HEK293 (cell line): ENCODE measurements at regions not wholly inside any gene's neighbourhood (a gene's known extent, or its start where the extent isn't known, plus 50 kb on each side); places are given as distances from the start of the nearest gene placed in this dataset.

Experiments used
- CTCF ChIA-PET: fragments of 350-600 bp; formaldehyde crosslinking; extraction: SDS; loops from one replicate; lab custom pipeline; 2021; ENCODE audit warnings: antibody characterized with exemption; lab: Yijun Ruan, JAX
- POLR2A ChIA-PET: fragments of 300-600 bp; formaldehyde crosslinking; extraction: SDS; loops from one replicate; lab custom pipeline; 2020; ENCODE audit warnings: antibody characterized with exemption, inconsistent platforms; lab: Yijun Ruan, JAX
- H3K27ac ChIP-seq: fragments of 200-500 bp; sonication (Bioruptor generic); 2 replicates; pipeline ENCODE4 v1.5.1; 2014; ENCODE audit warnings: low read depth, low read length, control low read depth, inconsistent platforms; ENCODE audit errors: extremely low read depth
- H3K36me3 ChIP-seq, 2 experiments: fragments of 200-500 bp in 1 of 2; sonication (Bioruptor generic) in 1 of 2; 1 replicate in 1 of 2; 2 replicates in 1 of 2; pipeline ENCODE4 v1.5.1; 2014 to 2017; ENCODE audit warnings: inconsistent platforms in 2 of 2, low read length in 2 of 2; ENCODE audit not compliant: control insufficient read depth in 2 of 2, insufficient read depth in 1 of 2
- H3K4me1 ChIP-seq: fragments of 200-500 bp; sonication (Bioruptor generic); 2 replicates; pipeline ENCODE4 v1.5.1; 2014; ENCODE audit warnings: mild to moderate bottlenecking, low read length, inconsistent platforms; ENCODE audit not compliant: control insufficient read depth, insufficient read depth
- H3K4me3 ChIP-seq: 2 replicates; pipeline ENCODE4 v1.5.1; 2011; ENCODE audit warnings: low read depth, mild to moderate bottlenecking, control low read depth, low read length, moderate library complexity
- H3K9me3 ChIP-seq: fragments of 200-500 bp; sonication (Bioruptor generic); 2 replicates; pipeline ENCODE4 v1.5.1; 2014; ENCODE audit warnings: low read depth, low read length, inconsistent platforms; ENCODE audit not compliant: control insufficient read depth, insufficient read depth
- BCL11A ChIP-seq: fragments of 450-650 bp; formaldehyde crosslinking; IDR thresholded peaks from 2 replicates; pipeline ENCODE4 v1.5.1; 2016; ENCODE audit warnings: low read depth, missing biosample characterization, missing genetic modification characterization
- FEZF1 ChIP-seq: fragments of 450-650 bp; formaldehyde crosslinking; IDR thresholded peaks from 2 replicates; pipeline ENCODE4 v1.5.1; 2016; ENCODE audit warnings: missing biosample characterization, missing genetic modification characterization
- GFI1B ChIP-seq: fragments of 450-650 bp; formaldehyde crosslinking; IDR thresholded peaks from 2 replicates; pipeline ENCODE4 v1.5.1; 2016; ENCODE audit warnings: missing biosample characterization, missing genetic modification characterization
- MEIS1 ChIP-seq: sonication (generic); formaldehyde crosslinking; IDR thresholded peaks from 2 replicates; pipeline ENCODE4 v1.8.1; 2022; ENCODE audit warnings: missing genetic modification reagents, mild to moderate bottlenecking, borderline replicate concordance
- OSR2 ChIP-seq: fragments of 450-650 bp; formaldehyde crosslinking; IDR thresholded peaks from 2 replicates; pipeline ENCODE4 v1.5.1; 2016; ENCODE audit warnings: missing biosample characterization, missing genetic modification characterization
- ZBTB26 ChIP-seq: fragments of 450-650 bp; formaldehyde crosslinking; optimal IDR thresholded peaks from 2 replicates; pipeline ENCODE3; 2016; ENCODE audit warnings: missing biosample characterization, mild to moderate bottlenecking, missing genetic modification characterization
- ZBTB7A ChIP-seq: fragments of 450-650 bp; formaldehyde crosslinking; IDR thresholded peaks from 2 replicates; pipeline ENCODE4 v1.5.1; 2016; ENCODE audit warnings: low read depth, missing biosample characterization, missing genetic modification characterization
- ZFHX2 ChIP-seq: fragments of 450-650 bp; formaldehyde crosslinking; conservative IDR thresholded peaks from 2 replicates; pipeline ENCODE4 v1.5.1; 2016; ENCODE audit warnings: missing biosample characterization, missing genetic modification characterization
- ZNF114 ChIP-seq: fragments of 450-650 bp; formaldehyde crosslinking; IDR thresholded peaks from 2 replicates; pipeline ENCODE4 v1.5.0; 2017; ENCODE audit warnings: missing biosample characterization, missing genetic modification characterization
- ZNF121 ChIP-seq: fragments of 450-650 bp; formaldehyde crosslinking; IDR thresholded peaks from 2 replicates; pipeline ENCODE4 v1.5.1; 2016; ENCODE audit warnings: missing biosample characterization, missing genetic modification characterization
- ZNF184 ChIP-seq: fragments of 450-650 bp; IDR thresholded peaks from 2 replicates; pipeline ENCODE4 v1.5.1; 2018; ENCODE audit warnings: missing biosample characterization, mild to moderate bottlenecking, missing genetic modification characterization
- ZNF223 ChIP-seq: fragments of 450-650 bp; formaldehyde crosslinking; IDR thresholded peaks from 2 replicates; pipeline ENCODE4 v1.5.1; 2016; ENCODE audit warnings: missing biosample characterization, missing genetic modification characterization
- ZNF274 ChIP-seq, 2 experiments: fragments of 200-500 bp in 1 of 2; fragments of 450-650 bp in 1 of 2; sonication (Bioruptor generic) in 1 of 2; formaldehyde crosslinking in 1 of 2; IDR thresholded peaks; 2 replicates each; pipeline versions ENCODE4 v1.5.1 to v1.6.1; 2014 to 2016; ENCODE audit warnings: borderline replicate concordance in 1 of 2, inconsistent platforms in 1 of 2, low read length in 1 of 2, missing biosample characterization in 1 of 2, missing genetic modification characterization in 1 of 2
- ZNF335 ChIP-seq: fragments of 450-650 bp; formaldehyde crosslinking; conservative IDR thresholded peaks from 2 replicates; pipeline ENCODE4 v1.5.1; 2016; ENCODE audit warnings: missing biosample characterization, missing genetic modification characterization
- ZNF404 ChIP-seq: fragments of 450-650 bp; formaldehyde crosslinking; IDR thresholded peaks from 2 replicates; pipeline ENCODE4 v1.5.1; 2017; ENCODE audit warnings: missing biosample characterization, missing genetic modification characterization
- ZNF449 ChIP-seq: fragments of 450-650 bp; formaldehyde crosslinking; IDR thresholded peaks from 2 replicates; pipeline ENCODE4 v1.5.1; 2017; ENCODE audit warnings: missing biosample characterization, mild to moderate bottlenecking, missing genetic modification characterization, moderate library complexity
- ZNF514 ChIP-seq: fragments of 450-650 bp; formaldehyde crosslinking; IDR thresholded peaks from 2 replicates; pipeline ENCODE4 v1.5.1; 2016; ENCODE audit warnings: missing biosample characterization, missing genetic modification characterization
- ZNF548 ChIP-seq: fragments of 450-650 bp; formaldehyde crosslinking; IDR thresholded peaks from 2 replicates; pipeline ENCODE4 v1.5.1; 2016; ENCODE audit warnings: missing biosample characterization, missing genetic modification characterization
- ZNF596 ChIP-seq: fragments of 450-650 bp; IDR thresholded peaks from 2 replicates; pipeline ENCODE4 v1.5.0; 2018; ENCODE audit warnings: missing biosample characterization, mild to moderate bottlenecking, missing genetic modification characterization, moderate library complexity
- ZNF600 ChIP-seq: fragments of 450-650 bp; formaldehyde crosslinking; IDR thresholded peaks from 2 replicates; pipeline ENCODE4 v1.5.1; 2016; ENCODE audit warnings: missing biosample characterization, missing genetic modification characterization
- ZNF610 ChIP-seq: fragments of 450-650 bp; formaldehyde crosslinking; IDR thresholded peaks from 2 replicates; pipeline ENCODE4 v1.5.1; 2016; ENCODE audit warnings: missing biosample characterization, missing genetic modification characterization, borderline replicate concordance
- ZNF639 ChIP-seq: fragments of 450-650 bp; formaldehyde crosslinking; IDR thresholded peaks from 2 replicates; pipeline ENCODE4 v1.5.1; 2016; ENCODE audit warnings: missing biosample characterization, missing genetic modification characterization
- ZNF670 ChIP-seq: fragments of 450-650 bp; formaldehyde crosslinking; IDR thresholded peaks from 2 replicates; pipeline ENCODE4 v1.5.1; 2016; ENCODE audit warnings: missing biosample characterization, missing genetic modification characterization, low read depth
- ZNF677 ChIP-seq: fragments of 450-650 bp; IDR thresholded peaks from 2 replicates; pipeline ENCODE4 v1.5.0; 2018; ENCODE audit warnings: missing biosample characterization, mild to moderate bottlenecking, missing genetic modification characterization, moderate library complexity
- ZNF701 ChIP-seq: fragments of 450-650 bp; formaldehyde crosslinking; IDR thresholded peaks from 2 replicates; pipeline ENCODE4 v1.5.1; 2016; ENCODE audit warnings: missing biosample characterization, missing genetic modification characterization
- ZXDB ChIP-seq: fragments of 450-650 bp; formaldehyde crosslinking; IDR thresholded peaks from 2 replicates; pipeline ENCODE4 v1.5.1; 2016; ENCODE audit warnings: missing biosample characterization, missing genetic modification characterization

- TF ChIP-seq ZNF701 (tag by site-specific recombination) = no peak
- no peak for TF ChIP-seq ZNF677 (tag by site-specific recombination)
- no peak for TF ChIP-seq ZNF639 (tag by site-specific recombination)
- TF ChIP-seq ZNF596 (tag by site-specific recombination) = no peak
- TF ChIP-seq OSR2 = no peak
- TF ChIP-seq ZFHX2 (tag by site-specific recombination) = no peak
- TF ChIP-seq ZNF449 (tag by site-specific recombination) = no peak
- no peak for TF ChIP-seq ZNF610 (tag by site-specific recombination)
Measured at GRCh38 chr1:69185378-69185777, 382.3 kb upstream of the LRRC7 start (continued).

- H3K4me1 ChIP-seq = no peaks in the 10 kb centered on the region
- TF ChIP-seq ZXDB (no peak), MEIS1 (CRISPR knock-in tag) (no peak), ZNF121 (tag by site-specific recombination) (no peak), GFI1B (tag by site-specific recombination) (no peak), ZNF610 (tag by site-specific recombination) (no peak), ZNF184 (tag by site-specific recombination) (no peak), FEZF1 (no peak), ZNF114 (tag by site-specific recombination) (no peak), ZNF670 (tag by site-specific recombination) (no peak), ZBTB26 (no peak), ZNF548 (no peak), ZNF514 (tag by site-specific recombination) (no peak), ZNF223 (tag by site-specific recombination) (no peak), BCL11A (tag by site-specific recombination) (no peak), ZBTB7A (tag by site-specific recombination) (no peak), ZNF677 (tag by site-specific recombination) (no peak), ZNF404 (no peak), ZNF274 (IDR thresholded peaks at IDR 0.05; ENCODE audit: low read length) (no peak), ZNF274 (tag by site-specific recombination; IDR thresholded peaks at IDR 0.05; ENCODE audit: borderline replicate concordance) (no peak), ZNF600 (tag by site-specific recombination) (no peak), ZNF335 (tag by site-specific recombination) (no peak)
Measured at GRCh38 chr1:69191335-69191734, 376.4 kb upstream of the LRRC7 start.

More at GRCh38 chr1:69191335-69191734, 376.4 kb upstream of the LRRC7 start:
- no peak overlapping the region for H3K4me3 ChIP-seq
- ChIA-PET POLR2A (no interaction called here), CTCF (no interaction called here)
- no peaks in the 10 kb centered on the region for H3K9me3 ChIP-seq
- no peak overlapping the region for H3K27ac ChIP-seq
- H3K36me3 ChIP-seq = no peaks in the 10 kb centered on the region
